DMS114 treated with DMSO at 0.1 percent for 48 hours (cell line): ENCODE measurements at regions not wholly inside any gene's neighbourhood (a gene's known extent, or its start where the extent isn't known, plus 50 kb on each side); places are given as distances from the start of the nearest gene placed in this dataset.

Source experiments
- DNase-seq: peaks from one replicate; lab custom pipeline; 2025; ENCODE audit not compliant: unreplicated experiment; lab: John Stamatoyannopoulos, UW

GRCh38 chr6:40802481-40802880, 215.3 kb upstream of the LRFN2 start:
- DNase-seq: no peak

GRCh38 chr6:40799296-40800140, 212.4 kb upstream of the LRFN2 start:
- DNase-seq: no peak

GRCh38 chr6:40798069-40798770, 211.1 kb upstream of the LRFN2 start:
- no peak for DNase-seq

GRCh38 chr6:40796260-40797221, 209.4 kb upstream of the LRFN2 start:
- no peak for DNase-seq

- DNase-seq: no peak
Observed at GRCh38 chr6:40794586-40794985, 207.4 kb upstream of the LRFN2 start.

GRCh38 chr6:40792183-40792582, 205.0 kb upstream of the LRFN2 start:
- no peak for DNase-seq

- DNase-seq: no peak
Observed at GRCh38 chr6:40791004-40791403, 203.8 kb upstream of the LRFN2 start.

- DNase-seq: no peak
Observed at GRCh38 chr6:40788661-40789655, 201.8 kb upstream of the LRFN2 start.

GRCh38 chr6:40782355-40782754, 195.2 kb upstream of the LRFN2 start:
- no peak for DNase-seq

- no peak for DNase-seq
Observed at GRCh38 chr6:40780637-40781036, 193.5 kb upstream of the LRFN2 start.

GRCh38 chr6:40779409-40779808, 192.2 kb upstream of the LRFN2 start:
- no peak for DNase-seq

GRCh38 chr6:40778918-40779317, 191.8 kb upstream of the LRFN2 start:
- no peak for DNase-seq

- DNase-seq: no peak
Observed at GRCh38 chr6:40778196-40778595, 191.0 kb upstream of the LRFN2 start.

- no peak for DNase-seq
Observed at GRCh38 chr6:40774932-40775331, 187.8 kb upstream of the LRFN2 start.

GRCh38 chr6:40770794-40771193, 183.6 kb upstream of the LRFN2 start:
- DNase-seq: no peak

- no peak for DNase-seq
Observed at GRCh38 chr6:40764726-40765125, 177.6 kb upstream of the LRFN2 start.

GRCh38 chr6:40762981-40763380, 175.8 kb upstream of the LRFN2 start:
- no peak for DNase-seq

- DNase-seq: no peak
Observed at GRCh38 chr6:40760887-40761286, 173.7 kb upstream of the LRFN2 start.

GRCh38 chr6:40759838-40760237, 172.7 kb upstream of the LRFN2 start:
- no peak for DNase-seq

GRCh38 chr6:40759264-40759663, 172.1 kb upstream of the LRFN2 start:
- DNase-seq: no peak
